ENCODE measurements at regions not wholly inside any gene's neighbourhood (a gene's known extent, or its start where the extent isn't known, plus 50 kb on each side); places are given as distances from the start of the nearest gene placed in this dataset.

DNA sequence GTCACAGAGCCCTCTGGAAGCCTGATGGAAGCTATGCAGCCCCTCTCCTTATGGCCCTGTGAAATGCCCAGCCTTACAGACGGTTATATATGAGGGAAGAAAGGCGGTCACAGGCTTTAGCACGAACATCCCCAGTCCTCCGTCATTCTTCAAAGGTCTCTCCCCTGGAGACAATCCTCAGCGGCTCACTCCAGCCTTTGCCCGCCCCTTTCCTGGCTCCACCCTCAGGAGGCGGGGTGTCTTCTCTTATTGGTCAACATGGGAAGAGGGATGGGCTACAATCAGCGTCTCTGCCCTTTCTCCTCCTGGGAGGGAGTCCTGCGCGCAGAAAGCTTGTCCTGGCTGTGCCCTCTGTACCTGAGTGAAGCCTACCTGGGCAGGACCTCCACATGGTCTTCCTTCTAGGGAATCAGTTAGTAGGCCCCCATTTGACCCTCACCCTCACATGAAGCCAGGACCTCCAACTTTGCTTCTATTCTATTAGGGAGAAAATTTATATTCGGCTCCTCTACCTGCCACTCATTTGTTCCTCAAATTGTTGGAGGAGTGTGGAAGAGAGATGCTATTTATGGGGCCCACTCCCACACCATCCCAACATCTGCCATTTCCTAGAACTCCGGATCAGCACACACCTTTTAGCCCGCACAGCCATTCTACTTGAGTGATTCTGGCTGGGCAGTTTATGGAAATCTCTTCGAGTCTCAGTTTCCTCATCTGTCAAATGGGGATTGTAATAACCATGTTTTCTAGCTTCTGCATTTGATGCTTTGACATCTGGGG, 112.9 kb upstream of the SLC6A11 start:
- TF ChIP-seq ZC3H10 (CRISPR knock-in tag; IDR thresholded peaks at IDR 0.05) = no peak
- TF ChIP-seq TSHZ2 (CRISPR knock-in tag; IDR thresholded peaks at IDR 0.05) = no peak
- no peak for TF ChIP-seq RARB (CRISPR knock-in tag; IDR thresholded peaks at IDR 0.05)
- TF ChIP-seq ZFP3 (CRISPR knock-in tag; IDR thresholded peaks at IDR 0.05) = no peak
- TF ChIP-seq ISL1 (CRISPR knock-in tag; IDR thresholded peaks at IDR 0.05) = no peak
- TF ChIP-seq OSR1 (CRISPR knock-in tag; IDR thresholded peaks at IDR 0.05) = no peak
- TF ChIP-seq ZNF70 (CRISPR knock-in tag; IDR thresholded peaks at IDR 0.05) = no peak
- TF ChIP-seq POU6F1 (CRISPR knock-in tag; IDR thresholded peaks at IDR 0.05; ENCODE audit: borderline replicate concordance, low read depth) = no peak
- no peak for TF ChIP-seq ARNTL (CRISPR knock-in tag; IDR thresholded peaks at IDR 0.05; ENCODE audit: borderline replicate concordance, low read depth)
- TF ChIP-seq TOX (CRISPR knock-in tag; IDR thresholded peaks at IDR 0.05; ENCODE audit: borderline replicate concordance) = no peak
- TF ChIP-seq ESRRG (CRISPR knock-in tag; IDR thresholded peaks at IDR 0.05) = no peak
